ENCODE measurements at regions not wholly inside any gene's neighbourhood (a gene's known extent, or its start where the extent isn't known, plus 50 kb on each side); places are given as distances from the start of the nearest gene placed in this dataset.

GRCh38 chr20:12829170-12829569, 179.6 kb upstream of the SPTLC3 start:
- no peak overlapping the region for H3K4me3 ChIP-seq (ENCODE audit: low read length)
- TF ChIP-seq EZH2phosphoT487 (IDR thresholded peaks at IDR 0.05; ENCODE audit: borderline replicate concordance, low read length) (no peak), CTCF (IDR thresholded peaks at IDR 0.05; ENCODE audit: low read depth, low read length, poor library complexity, severe bottlenecking) (no peak)

DNA sequence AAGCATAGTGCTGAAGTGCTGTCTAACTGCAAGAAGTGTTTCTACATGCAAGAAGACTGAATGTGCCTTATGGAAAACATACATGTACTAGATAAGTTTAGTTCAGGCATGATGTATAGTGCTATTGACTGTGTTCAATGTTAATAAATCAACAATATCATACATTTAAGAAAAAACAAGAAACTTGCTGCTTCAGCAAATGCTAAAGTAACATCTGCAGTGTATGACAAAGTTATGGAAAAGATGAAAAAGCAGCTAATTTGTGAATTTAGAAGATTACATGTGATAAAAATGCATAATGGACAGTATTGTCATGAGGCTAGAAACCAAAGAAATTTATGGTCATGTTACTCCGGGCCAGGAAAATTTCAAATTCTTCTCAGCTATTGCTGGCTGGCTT, 174.9 kb upstream of the SPTLC3 start:
- Histone ChIP-seq H3F3A (ENCODE audit: control insufficient read depth, insufficient read depth) (no peaks in the 10 kb centered on the region), H3K9me3 (ENCODE audit: control insufficient read depth, insufficient read depth, low read length) (no peaks in the 10 kb centered on the region), H3K4me2 (ENCODE audit: low read length) (no peak overlapping the region), H3K4me1 (ENCODE audit: control insufficient read depth, low read length) (no peaks in the 10 kb centered on the region), H3K27ac (ENCODE audit: low read depth, low read length) (no peak overlapping the region), H3K27me3 (ENCODE audit: control insufficient read depth, low read length) (no peaks in the 10 kb centered on the region), H3K79me2 (ENCODE audit: control insufficient read depth, low read length) (no peaks in the 10 kb centered on the region), H3K4me3 (ENCODE audit: low read length) (no peak overlapping the region), H3K9me2 (replicated peaks; ENCODE audit: control insufficient read depth, low read length) (no peaks in the 10 kb centered on the region; the same call in 1 of the 2 replicates), H4K20me1 (ENCODE audit: control insufficient read depth, insufficient read depth, low read depth, low read length) (no peaks in the 10 kb centered on the region), H3K36me3 (ENCODE audit: control insufficient read depth, low read length) (no peaks in the 10 kb centered on the region)
- no peak for TF ChIP-seq EZH2phosphoT487 (IDR thresholded peaks at IDR 0.05; ENCODE audit: borderline replicate concordance, low read length)
- no peak for TF ChIP-seq CTCF (IDR thresholded peaks at IDR 0.05; ENCODE audit: low read depth, low read length, poor library complexity, severe bottlenecking)

More at GRCh38 chr20:12829170-12829569, 179.6 kb upstream of the SPTLC3 start:
- Histone ChIP-seq H3K9me3 (ENCODE audit: control insufficient read depth, insufficient read depth, low read length) (no peaks in the 10 kb centered on the region), H3K9me2 (replicated peaks; ENCODE audit: control insufficient read depth, low read length) (no peaks in the 10 kb centered on the region), H3K4me2 (ENCODE audit: low read length) (no peak overlapping the region), H3K79me2 (ENCODE audit: control insufficient read depth, low read length) (no peaks in the 10 kb centered on the region), H4K20me1 (ENCODE audit: control insufficient read depth, insufficient read depth, low read depth, low read length) (no peaks in the 10 kb centered on the region), H3K27me3 (ENCODE audit: control insufficient read depth, low read length) (no peaks in the 10 kb centered on the region), H3K4me1 (ENCODE audit: control insufficient read depth, low read length) (no peaks in the 10 kb centered on the region), H3F3A (ENCODE audit: control insufficient read depth, insufficient read depth) (no peaks in the 10 kb centered on the region), H3K27ac (ENCODE audit: low read depth, low read length) (no peak overlapping the region), H3K36me3 (ENCODE audit: control insufficient read depth, low read length) (no peaks in the 10 kb centered on the region)

DNA sequence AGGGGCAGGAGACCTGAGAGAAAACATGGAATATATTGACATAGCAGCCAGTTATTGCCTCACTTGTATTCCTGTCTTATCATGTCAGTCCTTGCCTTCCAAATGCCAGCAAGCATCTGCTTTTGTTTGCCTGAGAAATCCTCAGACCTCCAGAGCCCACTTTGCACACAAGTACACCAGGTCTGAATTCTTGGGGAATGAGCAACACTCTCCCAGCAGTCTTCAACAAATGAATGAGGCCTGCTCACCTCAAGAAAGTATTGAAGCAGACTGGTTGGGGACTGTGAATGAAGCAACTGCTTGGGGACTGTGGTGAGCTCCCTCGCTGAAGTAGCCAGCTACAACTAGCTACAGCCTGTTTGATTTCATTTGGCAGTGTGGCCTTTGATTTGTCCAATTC, 172.8 kb upstream of the SPTLC3 start:
- no peaks in the 10 kb centered on the region; the same call in 1 of the 2 replicates for H3K9me2 ChIP-seq (replicated peaks; ENCODE audit: control insufficient read depth, low read length)
- no peaks in the 10 kb centered on the region for H3K9me3 ChIP-seq (ENCODE audit: control insufficient read depth, insufficient read depth, low read length)
- no peaks in the 10 kb centered on the region for H3K79me2 ChIP-seq (ENCODE audit: control insufficient read depth, low read length)
- H3K4me2 ChIP-seq (ENCODE audit: low read length): no peak overlapping the region
- H3K36me3 ChIP-seq (ENCODE audit: control insufficient read depth, low read length): no peaks in the 10 kb centered on the region
- H3K4me3 ChIP-seq (ENCODE audit: low read length): no peak overlapping the region
- no peaks in the 10 kb centered on the region for H3F3A ChIP-seq (ENCODE audit: control insufficient read depth, insufficient read depth)
- H3K4me1 ChIP-seq (ENCODE audit: control insufficient read depth, low read length): no peaks in the 10 kb centered on the region
- H3K27me3 ChIP-seq (ENCODE audit: control insufficient read depth, low read length): no peaks in the 10 kb centered on the region
- TF ChIP-seq CTCF (IDR thresholded peaks at IDR 0.05; ENCODE audit: low read depth, low read length, poor library complexity, severe bottlenecking): no peak
- TF ChIP-seq EZH2phosphoT487 (IDR thresholded peaks at IDR 0.05; ENCODE audit: borderline replicate concordance, low read length): no peak
- H3K27ac ChIP-seq (ENCODE audit: low read depth, low read length): no peak overlapping the region
- H4K20me1 ChIP-seq (ENCODE audit: control insufficient read depth, insufficient read depth, low read depth, low read length): no peaks in the 10 kb centered on the region

All from DOHH2 (cell line).